ENCODE measurements at regions not wholly inside any gene's neighbourhood (a gene's known extent, or its start where the extent isn't known, plus 50 kb on each side); places are given as distances from the start of the nearest gene placed in this dataset.
"Not testable (repeated sequence)": the region's sequence is repeated elsewhere in the genome, so short reads cannot be mapped to it uniquely, and the experiment has no call there.

DNA sequence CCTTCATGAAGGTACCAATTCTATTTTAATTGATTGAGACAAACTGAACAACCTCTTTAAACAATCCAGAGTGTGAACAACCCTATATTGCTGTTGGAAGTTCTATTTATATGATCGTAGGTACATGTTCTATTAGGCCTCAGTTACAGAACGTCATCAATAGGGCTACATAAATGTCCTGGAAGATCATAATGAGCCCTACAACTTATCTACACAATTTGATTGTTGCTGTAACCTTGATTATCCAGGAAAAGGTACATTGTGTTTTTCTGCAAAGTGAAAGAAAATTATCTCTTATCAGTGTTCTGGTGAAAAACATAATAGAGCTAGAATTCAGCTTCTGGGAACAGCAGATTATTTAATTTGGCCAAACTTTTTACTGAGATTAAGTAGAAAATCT is 612.9 kb downstream of the GALC start:
- intact Hi-C loops (cut with DNase I): no loop called here
- H3K27ac ChIP-seq: no peak overlapping the region
- no peak for TF ChIP-seq POLR2A (IDR thresholded peaks at IDR 0.05)
- TF ChIP-seq, protein P1, sequence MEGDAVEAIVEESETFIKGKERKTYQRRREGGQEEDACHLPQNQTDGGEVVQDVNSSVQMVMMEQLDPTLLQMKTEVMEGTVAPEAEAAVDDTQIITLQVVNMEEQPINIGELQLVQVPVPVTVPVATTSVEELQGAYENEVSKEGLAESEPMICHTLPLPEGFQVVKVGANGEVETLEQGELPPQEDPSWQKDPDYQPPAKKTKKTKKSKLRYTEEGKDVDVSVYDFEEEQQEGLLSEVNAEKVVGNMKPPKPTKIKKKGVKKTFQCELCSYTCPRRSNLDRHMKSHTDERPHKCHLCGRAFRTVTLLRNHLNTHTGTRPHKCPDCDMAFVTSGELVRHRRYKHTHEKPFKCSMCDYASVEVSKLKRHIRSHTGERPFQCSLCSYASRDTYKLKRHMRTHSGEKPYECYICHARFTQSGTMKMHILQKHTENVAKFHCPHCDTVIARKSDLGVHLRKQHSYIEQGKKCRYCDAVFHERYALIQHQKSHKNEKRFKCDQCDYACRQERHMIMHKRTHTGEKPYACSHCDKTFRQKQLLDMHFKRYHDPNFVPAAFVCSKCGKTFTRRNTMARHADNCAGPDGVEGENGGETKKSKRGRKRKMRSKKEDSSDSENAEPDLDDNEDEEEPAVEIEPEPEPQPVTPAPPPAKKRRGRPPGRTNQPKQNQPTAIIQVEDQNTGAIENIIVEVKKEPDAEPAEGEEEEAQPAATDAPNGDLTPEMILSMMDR (IDR thresholded peaks at IDR 0.05): no peak
- DNase-seq: no peak
- H3K36me3 ChIP-seq: no peaks in the 10 kb centered on the region
- 66 to 72% methylated on average over 2 of the region's 2 CpGs for WGBS, 2 donors
- no peaks in the 10 kb centered on the region for H3K27me3 ChIP-seq
- peaks cover 0 to 6% (median 5%) of the 10 kb centered on the region in 3 donors for H3K9me3 ChIP-seq
- no peak overlapping the region for H3K4me3 ChIP-seq
- no peaks in the 10 kb centered on the region for H3K4me1 ChIP-seq

DNA sequence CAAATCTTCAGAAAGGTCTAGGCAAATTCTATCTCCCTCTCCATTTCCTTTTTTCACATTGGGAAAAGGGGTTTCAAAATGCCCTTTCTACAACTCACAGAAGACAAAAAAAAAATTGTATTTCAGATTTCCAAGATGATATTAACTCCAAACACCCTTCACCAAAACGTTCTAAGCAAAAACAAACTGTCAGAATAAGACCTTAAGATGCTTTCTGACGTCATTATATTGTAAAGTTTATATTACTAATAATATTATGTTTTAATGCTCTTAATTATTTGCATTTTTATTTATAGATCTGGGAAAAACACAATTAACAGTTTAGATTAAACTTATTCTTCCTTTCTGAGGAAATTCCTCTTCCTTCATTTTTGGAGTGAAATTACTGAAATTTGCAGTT is 624.2 kb downstream of the GALC start:
- Histone ChIP-seq H3K36me3 (no peaks in the 10 kb centered on the region), H3K9me3 (no peaks in the 10 kb centered on the region), H3K4me3 (no peak overlapping the region), H3K4me1 (no peaks in the 10 kb centered on the region), H3K27me3 (no peaks in the 10 kb centered on the region), H3K27ac (no peak overlapping the region)
- WGBS, 2 donors: 16 to 32% methylated on average over 2 of the region's 2 CpGs
- no peak for DNase-seq
- TF ChIP-seq, protein P1 (IDR thresholded peaks at IDR 0.05): no peak
- no peak for TF ChIP-seq POLR2A (IDR thresholded peaks at IDR 0.05)
- intact Hi-C loops (cut with DNase I): no loop called here

DNA sequence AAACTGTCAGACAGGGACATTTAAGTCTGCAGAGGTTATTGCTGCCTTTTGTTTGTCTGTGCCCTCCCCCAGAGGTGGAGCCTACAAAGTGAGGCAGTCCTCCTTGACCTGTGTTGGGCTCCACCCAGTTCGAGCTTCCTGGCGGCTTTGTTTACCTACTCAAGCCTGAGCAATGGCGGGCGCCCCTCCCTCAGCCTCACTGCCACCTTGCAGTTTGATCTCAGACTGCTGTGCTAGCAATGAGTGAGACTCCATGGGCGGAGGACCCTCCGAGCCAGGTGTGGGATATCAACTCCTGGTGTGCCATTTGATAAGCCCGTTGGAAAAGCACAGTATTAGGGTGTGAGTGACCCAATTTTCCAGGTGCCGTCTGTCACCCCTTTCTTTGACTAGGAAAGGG is 632.7 kb downstream of the GALC start:
- H3K4me1 ChIP-seq; H3K36me3 ChIP-seq; H3K27me3 ChIP-seq; H3K4me3 ChIP-seq; H3K9me3 ChIP-seq; intact Hi-C loops (cut with DNase I); DNase-seq; H3K27ac ChIP-seq: not testable (repeated sequence)
- 83% methylated on average over 8 of the region's 8 CpGs; no CpG with 5 or more reads in 1 of the 2 donors for WGBS, 2 donors

DNA sequence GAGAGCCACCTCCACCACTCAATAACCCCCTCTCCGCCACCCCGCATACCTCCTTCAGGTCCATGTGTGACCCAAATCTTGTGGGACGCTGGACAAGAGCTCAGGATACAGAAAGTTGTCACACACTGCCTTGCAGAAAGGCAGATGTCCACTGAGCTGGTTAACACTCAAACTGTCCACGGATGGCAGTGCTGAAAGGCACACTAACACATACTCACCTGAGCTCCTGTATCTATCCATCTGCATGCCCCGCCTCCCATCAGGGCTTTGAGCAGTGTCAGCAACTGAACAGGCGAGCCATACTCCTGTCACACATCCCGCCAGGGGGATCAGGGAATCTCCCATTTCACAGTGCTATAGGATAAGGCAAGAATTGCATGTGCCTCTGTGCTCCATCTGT is 642.0 kb downstream of the GALC start:
- Histone ChIP-seq H3K36me3 (no peaks in the 10 kb centered on the region), H3K4me1 (no peaks in the 10 kb centered on the region), H3K9me3 (no peaks in the 10 kb centered on the region), H3K27me3 (no peaks in the 10 kb centered on the region), H3K4me3 (no peak overlapping the region), H3K27ac (no peak overlapping the region)
- WGBS, 2 donors: 53 to 80% methylated on average over 4 to 5 of the region's 7 CpGs
- TF ChIP-seq, protein P1 (IDR thresholded peaks at IDR 0.05): no peak
- TF ChIP-seq POLR2A (IDR thresholded peaks at IDR 0.05): no peak
- no peak for DNase-seq
- intact Hi-C loops (cut with DNase I): no loop called here

DNA sequence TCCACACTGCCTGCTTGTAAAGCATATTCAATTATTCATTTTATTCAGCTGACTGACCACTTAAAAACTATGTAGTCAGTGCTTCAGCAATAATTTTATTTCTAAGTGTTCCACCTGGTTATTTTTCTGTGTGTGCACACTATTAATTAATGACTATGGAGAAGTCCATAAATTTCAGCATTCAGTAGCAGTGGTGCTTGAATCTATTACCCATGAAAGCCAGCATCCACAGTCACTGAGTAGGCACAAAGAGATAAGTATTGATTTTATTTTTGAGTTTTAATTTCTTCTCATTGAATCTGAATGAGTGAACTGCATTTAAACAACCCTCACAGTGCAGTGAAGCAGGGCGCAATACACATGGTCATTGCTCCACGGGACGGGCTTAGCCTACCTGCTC is 643.1 kb downstream of the GALC start:
- 87 to 90% methylated on average over 3 of the region's 3 CpGs for WGBS, 2 donors
- H3K9me3 ChIP-seq: no peaks in the 10 kb centered on the region
- intact Hi-C loops (cut with DNase I): no loop called here
- no peak overlapping the region for H3K27ac ChIP-seq
- H3K4me1 ChIP-seq: no peaks in the 10 kb centered on the region
- H3K27me3 ChIP-seq: no peaks in the 10 kb centered on the region
- DNase-seq: no peak
- TF ChIP-seq, protein P1 (IDR thresholded peaks at IDR 0.05): no peak
- TF ChIP-seq POLR2A (IDR thresholded peaks at IDR 0.05): no peak
- no peak overlapping the region for H3K4me3 ChIP-seq
- no peaks in the 10 kb centered on the region for H3K36me3 ChIP-seq

DNA sequence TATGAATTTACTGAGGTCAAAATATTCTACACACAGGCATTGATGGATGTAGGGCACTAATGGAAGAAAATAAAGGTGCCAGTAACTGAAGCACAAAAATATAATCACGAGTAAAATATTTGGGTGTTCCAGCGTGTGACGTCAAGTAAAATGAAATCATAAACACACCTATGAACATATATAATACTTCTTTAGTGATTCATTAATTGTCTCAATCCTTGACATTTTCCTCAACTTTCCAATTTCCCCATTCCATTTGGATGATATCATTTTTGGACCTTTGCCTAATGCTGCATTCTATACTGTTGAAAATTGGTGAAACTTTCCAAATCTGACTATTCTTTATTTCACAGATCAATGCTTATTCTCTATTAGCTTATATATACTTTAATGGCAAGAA is 649.3 kb downstream of the GALC start:
- Histone ChIP-seq H3K9me3 (no peaks in the 10 kb centered on the region), H3K36me3 (no peaks in the 10 kb centered on the region), H3K4me1 (no peaks in the 10 kb centered on the region), H3K27ac (no peak overlapping the region), H3K27me3 (no peaks in the 10 kb centered on the region), H3K4me3 (no peak overlapping the region)
- intact Hi-C loops (cut with DNase I): no loop called here
- WGBS, 2 donors: 39 to 77% methylated on average over 3 of the region's 3 CpGs
- no peak for TF ChIP-seq POLR2A (IDR thresholded peaks at IDR 0.05)
- TF ChIP-seq, protein P1 (IDR thresholded peaks at IDR 0.05): no peak
- DNase-seq: no peak

Measured in esophagus squamous epithelium (tissue), 5 donors.